ENCODE measurements at regions not wholly inside any gene's neighbourhood (a gene's known extent, or its start where the extent isn't known, plus 50 kb on each side); places are given as distances from the start of the nearest gene placed in this dataset.

- DNase-seq: no peak
- TF ChIP-seq CTCF (IDR thresholded peaks at IDR 0.05; ENCODE audit: low read depth, low read length): no peak
- Histone ChIP-seq H3K36me3 (no peaks in the 10 kb centered on the region), H3K4me3 (ENCODE audit: low read depth, low read length) (no peak overlapping the region), H3K9me3 (ENCODE audit: severe bottlenecking) (no peaks in the 10 kb centered on the region), H3K27me3 (ENCODE audit: insufficient read depth, low read depth, severe bottlenecking) (no peaks in the 10 kb centered on the region), H3K27ac (no peak overlapping the region)
These were observed 135.9 kb upstream of the LINGO1 start for GRCh38 chr15:77768521-77769078.

GRCh38 chr15:77768107-77768506, 135.4 kb upstream of the LINGO1 start:
- Histone ChIP-seq H3K4me3 (ENCODE audit: low read depth, low read length) (no peak overlapping the region), H3K9me3 (ENCODE audit: severe bottlenecking) (no peaks in the 10 kb centered on the region), H3K36me3 (no peaks in the 10 kb centered on the region), H3K27me3 (ENCODE audit: insufficient read depth, low read depth, severe bottlenecking) (no peaks in the 10 kb centered on the region), H3K27ac (no peak overlapping the region)
- DNase-seq: no peak
- TF ChIP-seq CTCF (IDR thresholded peaks at IDR 0.05; ENCODE audit: low read depth, low read length): no peak

GRCh38 chr15:77764095-77764494, 131.4 kb upstream of the LINGO1 start:
- no peaks in the 10 kb centered on the region for H3K36me3 ChIP-seq

GRCh38 chr15:77762747-77763355, 130.1 kb upstream of the LINGO1 start:
- Histone ChIP-seq H3K9me3 (ENCODE audit: severe bottlenecking) (no peaks in the 10 kb centered on the region), H3K4me3 (ENCODE audit: low read depth, low read length) (no peak overlapping the region), H3K36me3 (no peaks in the 10 kb centered on the region), H3K27me3 (ENCODE audit: insufficient read depth, low read depth, severe bottlenecking) (no peaks in the 10 kb centered on the region), H3K27ac (no peak overlapping the region)
- no peak for DNase-seq
- TF ChIP-seq CTCF (IDR thresholded peaks at IDR 0.05; ENCODE audit: low read depth, low read length): no peak

More at GRCh38 chr15:77764095-77764494, 131.4 kb upstream of the LINGO1 start:
- no peaks in the 10 kb centered on the region for H3K27me3 ChIP-seq (ENCODE audit: insufficient read depth, low read depth, severe bottlenecking)
- H3K27ac ChIP-seq: no peak overlapping the region
- H3K9me3 ChIP-seq (ENCODE audit: severe bottlenecking): no peaks in the 10 kb centered on the region
- TF ChIP-seq CTCF (IDR thresholded peaks at IDR 0.05; ENCODE audit: low read depth, low read length): no peak
- H3K4me3 ChIP-seq (ENCODE audit: low read depth, low read length): no peak overlapping the region
- DNase-seq: no peak

- Histone ChIP-seq H3K27ac (no peak overlapping the region), H3K9me3 (ENCODE audit: severe bottlenecking) (no peaks in the 10 kb centered on the region), H3K4me3 (ENCODE audit: low read depth, low read length) (no peak overlapping the region), H3K27me3 (ENCODE audit: insufficient read depth, low read depth, severe bottlenecking) (no peaks in the 10 kb centered on the region), H3K36me3 (no peaks in the 10 kb centered on the region)
- no peak for DNase-seq
- TF ChIP-seq CTCF (IDR thresholded peaks at IDR 0.05; ENCODE audit: low read depth, low read length): no peak
These were observed 127.3 kb upstream of the LINGO1 start for GRCh38 chr15:77759896-77760592.
